ENCODE measurements at regions not wholly inside any gene's neighbourhood (a gene's known extent, or its start where the extent isn't known, plus 50 kb on each side); places are given as distances from the start of the nearest gene placed in this dataset.

DNA sequence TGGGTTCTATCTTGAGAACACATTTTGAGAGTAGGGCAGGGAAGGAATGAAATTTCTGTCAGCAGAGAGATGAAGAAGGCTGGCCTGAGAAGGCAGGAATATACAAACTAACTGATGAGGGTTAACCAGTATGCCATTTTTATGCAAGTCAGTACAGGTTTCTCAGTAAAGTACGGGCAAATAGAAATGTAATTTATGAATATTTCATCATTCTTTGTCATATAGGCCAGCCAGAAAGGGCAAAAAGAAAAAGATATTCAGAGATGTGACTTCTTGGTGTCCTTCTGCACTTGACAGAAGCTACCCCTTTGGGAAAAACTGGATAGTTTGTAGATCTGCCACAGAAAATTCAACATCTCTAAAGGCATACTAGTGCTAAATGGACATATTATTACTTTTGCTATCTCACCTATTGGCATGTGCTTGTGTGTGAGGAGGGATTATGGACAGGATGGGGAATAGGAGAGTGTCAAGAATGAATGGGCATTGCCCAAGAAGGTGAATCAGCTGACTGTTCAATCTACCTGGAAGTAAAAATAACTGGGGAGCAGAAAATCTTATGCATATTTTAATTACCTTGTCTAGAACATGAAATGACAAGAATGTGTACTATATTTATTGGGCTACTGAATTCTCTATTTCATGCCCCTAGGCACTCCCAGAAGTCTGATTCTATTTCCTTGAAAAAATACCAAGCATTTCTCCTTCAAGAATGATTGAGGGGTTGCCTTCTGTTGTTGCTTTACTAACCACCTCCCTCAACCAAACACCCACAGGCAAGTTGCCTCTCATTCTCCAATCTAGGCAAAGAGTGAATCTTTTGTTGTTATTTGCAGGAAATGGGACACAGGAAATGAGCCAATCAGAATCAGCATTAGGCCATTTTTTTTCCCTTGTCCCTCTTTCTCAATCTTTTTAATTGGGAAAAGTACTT, 175.1 kb upstream of the SLC38A2 start:
- TF ChIP-seq FOXJ3 (CRISPR knock-in tag; IDR thresholded peaks at IDR 0.05; ENCODE audit: borderline replicate concordance) = no peak
- TF ChIP-seq RORB (CRISPR knock-in tag; IDR thresholded peaks at IDR 0.05) = no peak
- TF ChIP-seq ATF1 (CRISPR knock-in tag; IDR thresholded peaks at IDR 0.05) = no peak

Measured in WTC11 (cell line).